Testis (tissue), 2 donors: ENCODE measurements at regions not wholly inside any gene's neighbourhood (a gene's known extent, or its start where the extent isn't known, plus 50 kb on each side); places are given as distances from the start of the nearest gene placed in this dataset.
A peak's percentile ranks its signal among the peaks of the same experiment; 100 is the strongest.

ENCODE experiments used
- DNase-seq: peaks from one replicate; pipeline ENCODE4 v3.0.0-alpha.2; 2019
- H3K27ac ChIP-seq, 2 donors: fragments of 200-600 bp; sonication (generic); one replicate each; pipeline ENCODE4 v1.5.1; 2019
- H3K27me3 ChIP-seq: fragments of 200-600 bp; sonication (generic); one replicate; pipeline ENCODE4 v1.5.1; 2019
- H3K36me3 ChIP-seq: fragments of 200-600 bp; sonication (generic); one replicate; pipeline ENCODE4 v1.5.1; 2017; ENCODE audit warnings: low read depth; ENCODE audit errors: missing control alignments
- H3K4me1 ChIP-seq: fragments of 200-600 bp; sonication (generic); one replicate; pipeline ENCODE4 v1.5.1; 2019
- H3K4me3 ChIP-seq, 2 donors: fragments of 200-600 bp; sonication (generic); one replicate each; pipeline ENCODE4 v1.5.1; 2017 to 2019
- H3K9me3 ChIP-seq: fragments of 200-600 bp; sonication (generic); one replicate; pipeline ENCODE4 v1.5.1; 2017
- POLR2A ChIP-seq: fragments of 450-650 bp; IDR thresholded peaks from one replicate; pipeline ENCODE4 v1.6.1; 2017; ENCODE audit warnings: antibody characterized with exemption, mild to moderate bottlenecking, moderate library complexity
- WGBS, 2 donors: methylation state at CpG; one replicate each; pipeline ENCODE4 v1.1.5; 2018; 5-methylcytosine and 5-hydroxymethylcytosine counted together
- intact Hi-C: fragments of 100-400 bp; cut with DNase I; formaldehyde crosslinking; loops from one replicate; pipeline ENCODE4 v1.15.1; 2023; ENCODE audit warnings: low total_unique reads
- TF ChIP-seq, protein P1 (sequence below), 3 experiments: fragments of 450-650 bp in 2 of 3; fragments of 200-600 bp in 1 of 3; sonication (generic) in 1 of 3; IDR thresholded peaks; one replicate each; pipeline ENCODE4 v1.5.1; 2016 to 2019; ENCODE audit warnings: antibody characterized with exemption in 3 of 3, mild to moderate bottlenecking in 2 of 3, moderate library complexity in 1 of 3

DNA sequence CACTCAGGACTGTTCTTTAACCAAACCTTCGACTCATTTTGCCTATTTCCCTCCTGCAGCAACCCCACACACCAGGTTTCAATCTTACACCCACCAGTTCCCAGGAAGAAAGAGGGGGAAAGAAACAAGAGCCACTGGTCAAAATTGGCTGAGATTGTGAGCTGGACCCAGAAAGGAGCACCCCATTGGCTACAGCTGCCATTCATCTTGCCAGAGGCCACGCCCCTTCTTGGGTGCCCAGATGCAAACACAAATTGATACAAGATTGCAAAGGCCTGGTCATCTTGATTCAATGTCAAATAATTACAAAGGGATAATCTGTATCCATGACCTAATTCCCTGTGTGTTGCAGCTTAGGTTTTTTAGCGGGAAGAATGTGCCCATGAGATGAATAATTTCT lies 258.4 kb downstream of the LIG4 start:
- Histone ChIP-seq H3K36me3 (no peaks in the 10 kb centered on the region), H3K9me3 (no peaks in the 10 kb centered on the region), H3K4me3 (no peak overlapping the region), H3K4me1 (no peaks in the 10 kb centered on the region), H3K27ac (peak overlapping the region in 1 of 2 donors; percentile 66), H3K27me3 (no peaks in the 10 kb centered on the region)
- 56 to 68% methylated on average over 3 of the region's 3 CpGs for WGBS, 2 donors
- intact Hi-C loops: no loop called here
- no peak for TF ChIP-seq POLR2A
- TF ChIP-seq, protein P1, sequence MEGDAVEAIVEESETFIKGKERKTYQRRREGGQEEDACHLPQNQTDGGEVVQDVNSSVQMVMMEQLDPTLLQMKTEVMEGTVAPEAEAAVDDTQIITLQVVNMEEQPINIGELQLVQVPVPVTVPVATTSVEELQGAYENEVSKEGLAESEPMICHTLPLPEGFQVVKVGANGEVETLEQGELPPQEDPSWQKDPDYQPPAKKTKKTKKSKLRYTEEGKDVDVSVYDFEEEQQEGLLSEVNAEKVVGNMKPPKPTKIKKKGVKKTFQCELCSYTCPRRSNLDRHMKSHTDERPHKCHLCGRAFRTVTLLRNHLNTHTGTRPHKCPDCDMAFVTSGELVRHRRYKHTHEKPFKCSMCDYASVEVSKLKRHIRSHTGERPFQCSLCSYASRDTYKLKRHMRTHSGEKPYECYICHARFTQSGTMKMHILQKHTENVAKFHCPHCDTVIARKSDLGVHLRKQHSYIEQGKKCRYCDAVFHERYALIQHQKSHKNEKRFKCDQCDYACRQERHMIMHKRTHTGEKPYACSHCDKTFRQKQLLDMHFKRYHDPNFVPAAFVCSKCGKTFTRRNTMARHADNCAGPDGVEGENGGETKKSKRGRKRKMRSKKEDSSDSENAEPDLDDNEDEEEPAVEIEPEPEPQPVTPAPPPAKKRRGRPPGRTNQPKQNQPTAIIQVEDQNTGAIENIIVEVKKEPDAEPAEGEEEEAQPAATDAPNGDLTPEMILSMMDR (IDR thresholded peaks at IDR 0.05): no peak
- peak; percentile 88 for DNase-seq

DNA sequence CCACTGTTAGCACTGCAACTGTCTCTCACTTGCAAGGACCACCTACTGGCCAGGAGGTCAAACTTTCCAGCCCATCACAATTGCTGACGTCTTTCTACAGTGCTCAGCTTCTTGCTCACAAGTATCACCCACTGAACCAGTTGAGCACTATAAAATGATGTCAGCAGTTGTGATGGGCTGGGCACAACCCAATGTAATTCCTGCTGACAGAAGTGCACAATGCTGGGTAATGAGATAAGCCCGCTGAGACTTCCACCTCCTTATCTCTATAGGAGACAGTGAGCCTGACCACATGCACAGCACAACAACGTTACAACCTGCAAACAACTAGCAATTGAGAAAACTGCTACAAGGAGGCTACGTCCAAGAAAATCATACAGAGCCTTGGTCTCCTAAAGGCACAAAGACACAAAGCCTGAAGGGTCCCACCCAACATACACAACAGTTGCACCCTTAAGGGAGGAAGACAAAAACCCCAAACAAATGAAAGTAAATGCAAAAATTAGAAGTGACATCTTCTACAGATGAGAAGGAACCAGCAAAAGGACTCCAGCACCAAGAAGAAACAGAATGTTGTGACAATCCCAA lies 273.2 kb downstream of the LIG4 start:
- TF ChIP-seq, protein P1 (IDR thresholded peaks at IDR 0.05): no peak
- no peak for TF ChIP-seq POLR2A
- H3K36me3 ChIP-seq: no peaks in the 10 kb centered on the region
- no peaks in the 10 kb centered on the region for H3K9me3 ChIP-seq
- H3K4me1 ChIP-seq: no peaks in the 10 kb centered on the region
- no peak overlapping the region for H3K4me3 ChIP-seq
- H3K27ac ChIP-seq: no peak overlapping the region
- WGBS, 2 donors: 55 to 58% methylated on average over 4 of the region's 4 CpGs
- H3K27me3 ChIP-seq: no peaks in the 10 kb centered on the region
- DNase-seq: peak; percentile 44
- intact Hi-C loops: no loop called here

DNA sequence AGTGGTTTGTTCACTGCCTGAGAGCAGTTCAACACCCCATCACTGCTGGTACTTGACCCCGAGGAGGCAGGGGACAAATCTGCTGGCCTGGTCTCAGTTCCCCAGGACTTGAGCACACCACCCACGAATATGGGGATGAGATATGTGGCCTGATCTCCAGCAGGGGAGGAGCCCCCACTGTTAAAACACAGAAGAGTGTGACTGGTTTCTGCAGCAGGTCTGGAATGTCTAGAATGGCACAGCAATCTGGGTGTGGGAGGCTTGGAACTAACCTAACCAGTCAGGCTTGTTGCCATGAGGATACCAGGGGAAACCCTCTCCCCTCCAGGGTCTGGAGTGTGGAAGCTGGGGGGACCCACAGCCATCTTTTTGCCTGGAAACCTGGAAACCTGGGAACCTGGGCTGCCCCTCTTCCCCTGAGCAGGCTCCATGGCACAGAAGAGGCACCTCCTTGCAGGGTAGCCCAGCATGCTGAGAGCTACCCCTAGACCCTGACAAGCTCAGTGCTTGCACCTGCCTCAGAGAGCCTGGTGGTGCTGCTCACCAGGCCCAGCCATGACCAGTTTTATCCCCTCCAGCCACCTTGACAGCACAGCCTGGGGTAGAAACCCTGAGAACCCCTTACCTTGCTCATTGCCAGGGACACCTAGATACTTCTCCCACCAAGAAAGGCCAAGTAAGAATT lies 273.8 kb downstream of the LIG4 start:
- Histone ChIP-seq H3K9me3 (no peaks in the 10 kb centered on the region), H3K4me3 (no peak overlapping the region), H3K27ac (no peak overlapping the region), H3K36me3 (no peaks in the 10 kb centered on the region), H3K27me3 (no peaks in the 10 kb centered on the region), H3K4me1 (no peaks in the 10 kb centered on the region)
- DNase-seq: no peak
- intact Hi-C loops: no loop called here
- TF ChIP-seq POLR2A: no peak
- TF ChIP-seq, protein P1 (IDR thresholded peaks at IDR 0.05): no peak
- WGBS, 2 donors: 86% methylated on average over 2 of the region's 2 CpGs; no CpG with 5 or more reads in 1 of the 2 donors

DNA sequence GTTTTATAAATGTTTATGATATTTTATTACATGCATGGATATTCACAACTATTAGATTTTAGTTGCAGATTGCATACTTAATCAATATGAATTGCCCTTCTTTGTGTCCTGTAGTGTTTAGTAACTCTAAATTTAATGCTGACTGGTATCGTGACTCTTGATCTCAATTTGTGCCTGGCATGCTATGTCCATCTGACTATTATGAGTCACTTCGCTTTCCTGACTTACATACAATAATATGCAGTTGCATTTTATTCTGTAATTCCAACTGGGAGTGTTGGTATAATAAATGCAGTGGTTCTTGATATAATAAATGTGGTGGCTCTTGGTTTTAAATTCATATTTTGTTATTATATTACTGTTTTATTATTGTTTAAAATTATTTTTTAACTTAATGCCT lies 277.5 kb downstream of the LIG4 start:
- H3K36me3 ChIP-seq: no peaks in the 10 kb centered on the region
- DNase-seq: no peak
- TF ChIP-seq, protein P1 (IDR thresholded peaks at IDR 0.05): no peak
- no peak for TF ChIP-seq POLR2A
- intact Hi-C loops: no loop called here
- H3K9me3 ChIP-seq: no peaks in the 10 kb centered on the region
- H3K27ac ChIP-seq: no peak overlapping the region
- no peaks in the 10 kb centered on the region for H3K27me3 ChIP-seq
- WGBS, 2 donors: 89 to 94% methylated on average over 2 of the region's 2 CpGs
- no peaks in the 10 kb centered on the region for H3K4me1 ChIP-seq
- H3K4me3 ChIP-seq: no peak overlapping the region

DNA sequence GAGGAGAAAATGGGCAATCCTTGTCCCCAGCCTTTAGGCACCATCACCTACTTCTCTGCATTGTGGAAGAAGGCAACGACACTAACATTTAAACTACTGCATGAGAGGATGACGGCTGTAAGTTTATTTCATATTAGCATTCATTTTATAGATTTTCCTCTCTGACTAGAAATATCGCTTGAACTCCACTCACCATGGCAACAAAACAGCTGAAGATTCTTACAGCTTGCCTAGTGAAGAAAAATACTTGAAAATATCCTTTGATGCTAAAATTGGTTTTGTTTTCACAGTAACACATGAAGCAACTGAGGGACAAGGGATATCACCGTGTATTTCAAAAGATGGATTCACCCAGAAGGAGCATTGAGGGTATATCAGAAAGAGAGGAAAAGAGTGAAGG lies 284.3 kb downstream of the LIG4 start:
- WGBS, 2 donors: 80 to 91% methylated on average over 4 of the region's 4 CpGs
- Histone ChIP-seq H3K36me3 (no peaks in the 10 kb centered on the region), H3K27me3 (no peaks in the 10 kb centered on the region), H3K27ac (no peak overlapping the region), H3K4me3 (no peak overlapping the region), H3K9me3 (no peaks in the 10 kb centered on the region), H3K4me1 (no peaks in the 10 kb centered on the region)
- no peak for DNase-seq
- TF ChIP-seq, protein P1 (IDR thresholded peaks at IDR 0.05): no peak
- TF ChIP-seq POLR2A: no peak
- intact Hi-C loops: no loop called here
